Occipital lobe (tissue), 1 donor: ENCODE measurements at regions not wholly inside any gene's neighbourhood (a gene's known extent, or its start where the extent isn't known, plus 50 kb on each side); places are given as distances from the start of the nearest gene placed in this dataset.
"Not testable (repeated sequence)": the region's sequence is repeated elsewhere in the genome, so short reads cannot be mapped to it uniquely, and the experiment has no call there.

ENCODE experiments used
- DNase-seq: peaks from one replicate; lab custom pipeline; 2025; lab: John Stamatoyannopoulos, UW

DNA sequence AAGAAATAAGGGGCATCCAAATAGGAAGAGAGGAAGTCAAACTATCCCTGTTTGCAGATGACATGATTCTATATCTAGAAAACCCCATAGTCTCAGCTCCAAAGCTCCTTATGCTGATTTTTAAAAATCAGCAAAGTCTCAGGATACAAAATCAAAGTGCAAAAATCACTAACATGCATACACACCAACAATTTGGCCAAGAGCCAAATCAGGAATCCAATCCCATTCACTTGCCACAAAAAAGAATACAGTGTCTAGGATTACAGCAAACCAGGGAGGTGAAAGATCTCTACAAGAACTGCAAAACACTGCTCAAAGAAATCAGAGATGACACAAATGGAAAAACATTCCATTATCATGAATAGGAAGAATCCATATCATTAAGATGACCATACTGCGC lies 155.8 kb upstream of the ARHGAP42 start:
- not testable (repeated sequence) for DNase-seq

GRCh38 chr11:100536979-100537378 lies 150.1 kb upstream of the ARHGAP42 start:
- no peak for DNase-seq

- no peak for DNase-seq
These were observed 143.7 kb upstream of the ARHGAP42 start for GRCh38 chr11:100543386-100543785.

- no peak for DNase-seq
These were observed 141.5 kb upstream of the ARHGAP42 start for GRCh38 chr11:100545556-100545955.

- DNase-seq, result no peak
These were observed 141.1 kb upstream of the ARHGAP42 start for GRCh38 chr11:100545970-100546369.

GRCh38 chr11:100546714-100547113 lies 140.4 kb upstream of the ARHGAP42 start:
- DNase-seq, result no peak

- no peak for DNase-seq
These were observed 136.8 kb upstream of the ARHGAP42 start for GRCh38 chr11:100550298-100550697.

DNA sequence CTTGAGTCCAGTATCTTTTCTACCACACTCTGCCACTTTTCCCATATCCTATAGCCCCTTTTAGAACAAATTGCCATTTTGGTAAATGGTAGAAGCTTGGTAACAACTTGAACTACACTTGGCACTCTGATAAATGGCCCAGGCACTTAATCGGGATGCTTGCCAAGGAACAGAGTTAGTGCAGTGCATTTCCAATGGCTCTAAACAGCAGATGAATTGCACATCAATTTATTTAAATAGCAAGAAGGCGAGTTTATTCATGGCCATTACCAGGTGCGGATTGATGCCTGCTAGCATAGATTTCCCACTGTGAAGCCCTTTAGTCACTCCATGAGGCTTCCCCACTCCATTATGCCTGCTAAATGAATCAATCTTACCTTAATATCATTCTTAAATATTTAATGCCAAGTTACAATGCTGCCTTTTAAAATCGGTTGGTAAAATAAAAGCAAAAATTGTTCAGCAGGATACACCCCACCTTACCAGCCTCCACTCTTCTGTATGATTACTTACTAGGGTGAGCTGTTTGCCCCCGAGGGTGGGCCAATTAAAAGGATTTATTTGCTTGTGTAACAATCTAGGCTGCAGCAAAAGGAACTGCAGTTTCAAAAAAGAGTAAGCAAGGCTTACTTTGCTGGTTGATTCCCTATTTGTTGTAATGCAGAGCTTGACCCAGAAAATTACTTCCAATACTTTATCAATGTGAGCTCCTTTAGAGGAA lies 136.0 kb upstream of the ARHGAP42 start:
- no peak for DNase-seq

- no peak for DNase-seq
These were observed 131.2 kb upstream of the ARHGAP42 start for GRCh38 chr11:100555931-100556330.

GRCh38 chr11:100556781-100557180 lies 130.3 kb upstream of the ARHGAP42 start:
- no peak for DNase-seq

GRCh38 chr11:100557830-100558611 lies 129.1 kb upstream of the ARHGAP42 start:
- DNase-seq, result no peak

- no peak for DNase-seq
These were observed 126.5 kb upstream of the ARHGAP42 start for GRCh38 chr11:100560606-100561005.

- DNase-seq, result no peak
These were observed 125.8 kb upstream of the ARHGAP42 start for GRCh38 chr11:100561323-100561722.

DNA sequence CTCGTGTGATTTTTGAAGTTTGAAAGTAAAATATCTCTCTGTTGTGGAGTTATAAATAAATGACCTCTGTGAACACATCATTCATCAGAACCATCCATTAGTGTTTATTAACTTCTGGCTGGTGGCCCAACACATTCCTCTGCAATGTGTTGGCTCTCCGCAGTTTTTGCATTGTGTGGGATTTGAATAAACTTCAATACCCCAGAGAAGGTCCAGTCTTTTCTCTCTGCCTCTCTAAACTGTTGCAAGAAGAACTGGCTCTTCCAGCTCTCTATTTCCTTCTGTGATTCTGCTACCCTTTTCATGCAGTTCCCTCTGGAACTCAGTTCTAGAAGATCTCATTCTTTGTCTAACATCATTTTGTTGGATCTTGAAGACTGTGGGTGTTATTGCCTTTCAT lies 125.0 kb upstream of the ARHGAP42 start:
- DNase-seq, result peak; percentile 3

DNA sequence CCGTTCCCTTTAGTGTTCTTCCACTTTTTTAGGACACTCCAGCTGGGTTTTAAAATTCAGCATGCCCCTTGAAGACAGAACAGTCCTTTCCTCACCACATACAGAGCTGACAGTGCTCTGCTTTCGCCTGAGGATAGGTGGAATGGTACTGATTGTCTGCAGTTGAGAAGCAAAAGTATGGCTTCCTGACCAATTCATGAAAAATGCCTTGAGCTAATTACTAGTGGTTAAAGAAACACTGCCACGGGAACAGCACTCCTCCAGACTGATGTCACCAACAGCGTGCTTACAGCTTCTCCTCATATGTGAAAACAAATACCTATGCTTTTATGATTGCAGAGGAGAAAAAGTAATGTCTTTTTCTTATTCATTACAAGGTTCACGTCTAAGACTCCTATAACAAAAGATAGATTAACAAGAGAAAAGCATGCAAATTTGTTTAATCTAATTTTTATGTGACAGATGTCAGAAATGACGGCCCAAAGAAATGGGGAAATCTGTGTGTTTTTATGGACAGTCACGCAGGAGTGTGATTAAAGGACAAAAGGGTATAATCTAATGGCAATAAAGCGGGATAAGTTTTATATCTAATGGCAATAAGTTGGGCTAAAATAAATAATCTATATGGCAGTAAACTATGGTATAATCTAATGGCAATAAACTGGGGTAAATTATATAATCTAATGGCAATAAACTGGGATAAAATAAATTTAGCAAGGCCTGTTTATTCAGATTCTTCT lies 123.4 kb upstream of the ARHGAP42 start:
- no peak for DNase-seq

GRCh38 chr11:100573911-100574513 lies 113.1 kb upstream of the ARHGAP42 start:
- DNase-seq, result no peak

DNA sequence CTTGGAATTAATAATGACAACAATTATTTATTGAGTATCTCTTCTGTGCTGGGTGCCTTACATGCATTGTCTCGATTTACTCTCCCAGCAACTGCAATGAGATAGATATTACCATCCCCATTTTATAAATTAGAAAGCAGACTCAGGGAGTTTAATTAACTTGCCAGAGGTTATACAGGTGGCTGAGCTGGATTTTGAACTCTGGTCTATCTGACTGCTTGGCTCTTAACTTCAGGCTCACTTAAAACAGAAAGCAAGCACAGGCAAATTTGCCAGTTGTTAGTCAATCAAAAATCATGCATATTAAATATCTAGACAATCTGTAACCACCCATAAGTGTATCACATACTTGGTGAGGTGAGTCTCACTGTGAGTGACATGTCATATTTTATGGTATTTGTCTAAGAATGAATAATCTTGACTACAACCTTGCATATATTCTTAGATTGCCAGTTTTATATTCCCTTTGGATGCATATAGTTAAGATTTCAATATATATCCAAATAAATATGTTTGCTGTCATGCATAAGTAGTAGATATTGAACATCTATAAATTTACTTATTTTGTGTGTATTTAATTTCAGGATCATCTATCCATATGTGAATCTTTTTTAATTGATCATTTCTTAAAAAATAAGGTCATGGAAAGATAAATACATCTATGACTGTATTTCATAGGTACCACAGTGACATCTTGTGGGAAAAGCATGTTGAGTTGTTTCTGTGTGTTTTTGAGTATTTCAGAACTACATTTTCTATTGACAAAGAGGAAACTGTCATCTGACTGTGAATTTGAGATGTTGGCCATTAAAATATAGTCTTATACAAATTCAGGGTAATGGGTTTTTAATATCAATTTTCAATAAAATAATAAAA lies 112.0 kb upstream of the ARHGAP42 start:
- no peak for DNase-seq

- DNase-seq, result no peak
These were observed 111.0 kb upstream of the ARHGAP42 start for GRCh38 chr11:100575860-100576717.

GRCh38 chr11:100576718-100577021 lies 110.4 kb upstream of the ARHGAP42 start:
- DNase-seq, result no peak

DNA sequence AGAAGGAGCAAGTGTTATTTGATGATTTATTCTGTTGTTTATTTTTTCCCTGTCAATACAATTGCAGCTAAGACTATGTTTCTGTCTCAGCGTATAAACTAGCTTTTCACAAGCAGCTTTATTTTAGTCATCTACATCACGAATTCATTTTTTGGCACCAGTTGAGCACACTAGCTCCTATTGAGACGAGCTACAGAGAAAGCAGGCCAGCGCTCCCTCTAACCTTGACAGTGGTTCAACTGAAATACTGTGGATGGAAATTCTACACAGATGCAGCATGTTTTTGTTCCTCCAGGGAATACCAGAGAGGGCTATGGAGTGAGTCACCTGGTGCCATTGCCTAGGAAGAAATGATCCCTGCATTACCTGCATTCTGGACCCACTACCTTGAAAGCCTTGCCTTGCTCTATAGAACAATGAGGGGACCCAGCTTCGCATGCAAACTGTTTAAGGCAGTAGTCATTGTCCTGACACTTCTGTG lies 108.2 kb upstream of the ARHGAP42 start:
- DNase-seq, result no peak
